Globus pallidus (tissue), 1 donor: ENCODE measurements at regions not wholly inside any gene's neighbourhood (a gene's known extent, or its start where the extent isn't known, plus 50 kb on each side); places are given as distances from the start of the nearest gene placed in this dataset.

Experiments used
- DNase-seq: peaks from one replicate; pipeline ENCODE4 v3.0.0-alpha.2; 2015; ENCODE audit warnings: low spot score

GRCh38 chr17:77700165-77700881, 258.2 kb upstream of the TNRC6C start:
- no peak for DNase-seq

DNA sequence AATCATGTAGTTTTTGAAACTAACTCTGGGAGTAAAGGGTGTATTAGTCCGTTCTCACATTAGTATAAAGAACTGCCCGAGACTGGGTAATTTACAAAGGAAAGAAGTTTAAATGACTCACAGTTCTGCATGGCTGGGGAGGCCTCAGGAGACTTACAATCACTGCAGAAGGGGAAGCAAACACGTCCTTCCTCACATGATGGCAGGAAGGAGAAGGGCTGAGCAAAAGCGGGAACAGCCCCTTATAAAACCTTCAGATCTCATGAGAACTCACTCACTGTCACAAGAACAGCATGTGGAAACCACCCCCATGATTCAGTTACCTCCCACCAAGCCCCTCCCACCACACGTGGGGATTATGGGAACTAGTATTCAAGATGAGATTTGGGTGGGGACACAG, 256.5 kb upstream of the TNRC6C start:
- no peak for DNase-seq

GRCh38 chr17:77704048-77704815, 254.3 kb upstream of the TNRC6C start:
- DNase-seq = no peak

- no peak for DNase-seq
Measured at GRCh38 chr17:77706938-77707337, 251.6 kb upstream of the TNRC6C start.

GRCh38 chr17:77707546-77707945, 251.0 kb upstream of the TNRC6C start:
- no peak for DNase-seq

- DNase-seq = no peak
Measured at GRCh38 chr17:77708049-77708448, 250.5 kb upstream of the TNRC6C start.

DNA sequence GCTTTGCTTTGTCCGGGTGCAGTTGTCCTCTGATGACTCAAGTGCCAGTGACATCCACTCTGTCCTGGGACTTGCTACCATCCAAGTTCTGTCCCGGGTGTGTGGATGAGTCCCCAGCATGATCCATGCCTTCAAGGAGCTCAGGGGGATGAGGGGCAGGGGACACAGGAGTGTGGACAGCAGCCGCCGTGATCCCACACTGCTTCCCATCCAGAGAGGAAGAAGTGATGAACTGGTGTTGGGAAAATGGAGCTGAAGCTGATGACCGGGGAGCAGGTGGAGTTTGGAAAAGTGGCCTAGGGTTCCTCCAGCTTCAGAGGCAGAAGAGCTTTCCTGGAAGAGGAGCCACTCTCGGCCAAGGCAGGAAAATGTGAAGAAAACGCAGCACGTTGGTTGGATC, 249.6 kb upstream of the TNRC6C start:
- DNase-seq = no peak

DNA sequence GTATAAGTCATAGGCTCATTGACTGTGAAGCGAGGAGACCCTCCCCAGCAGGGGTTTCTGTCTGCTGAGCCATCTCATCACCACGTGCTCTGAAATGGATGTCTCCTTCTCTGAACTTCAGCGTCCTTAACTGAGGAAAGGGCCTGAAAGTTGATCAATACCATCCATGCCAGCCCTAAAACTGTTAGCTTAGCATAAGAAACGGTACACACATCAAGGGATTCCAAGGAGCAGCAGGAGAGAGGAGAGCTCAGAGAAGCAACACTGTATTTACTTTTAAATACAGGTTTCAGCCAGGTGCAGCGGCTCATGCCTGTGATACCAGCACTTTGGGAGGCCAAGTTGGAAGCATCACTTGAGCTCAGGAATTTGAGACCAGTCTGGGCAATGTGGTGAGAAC, 248.9 kb upstream of the TNRC6C start:
- no peak for DNase-seq

DNA sequence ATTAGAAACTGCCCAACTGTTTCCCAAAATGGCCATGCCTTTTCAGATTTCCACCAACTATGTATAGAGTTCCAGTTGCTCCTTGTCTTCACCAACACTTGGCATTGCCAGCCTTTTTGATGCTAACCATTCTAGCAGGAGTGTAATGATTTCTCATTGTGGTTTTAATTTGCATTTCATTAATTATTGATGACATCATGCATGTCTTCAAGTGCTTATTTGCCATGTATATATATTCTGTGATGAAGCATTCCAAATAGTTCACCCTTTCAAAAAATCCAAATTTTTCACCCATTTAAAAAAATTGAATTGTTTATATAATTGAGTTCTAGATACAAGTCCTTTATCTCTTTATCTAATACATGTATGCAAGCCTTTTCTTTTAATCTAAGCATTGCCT, 245.9 kb upstream of the TNRC6C start:
- no peak for DNase-seq

DNA sequence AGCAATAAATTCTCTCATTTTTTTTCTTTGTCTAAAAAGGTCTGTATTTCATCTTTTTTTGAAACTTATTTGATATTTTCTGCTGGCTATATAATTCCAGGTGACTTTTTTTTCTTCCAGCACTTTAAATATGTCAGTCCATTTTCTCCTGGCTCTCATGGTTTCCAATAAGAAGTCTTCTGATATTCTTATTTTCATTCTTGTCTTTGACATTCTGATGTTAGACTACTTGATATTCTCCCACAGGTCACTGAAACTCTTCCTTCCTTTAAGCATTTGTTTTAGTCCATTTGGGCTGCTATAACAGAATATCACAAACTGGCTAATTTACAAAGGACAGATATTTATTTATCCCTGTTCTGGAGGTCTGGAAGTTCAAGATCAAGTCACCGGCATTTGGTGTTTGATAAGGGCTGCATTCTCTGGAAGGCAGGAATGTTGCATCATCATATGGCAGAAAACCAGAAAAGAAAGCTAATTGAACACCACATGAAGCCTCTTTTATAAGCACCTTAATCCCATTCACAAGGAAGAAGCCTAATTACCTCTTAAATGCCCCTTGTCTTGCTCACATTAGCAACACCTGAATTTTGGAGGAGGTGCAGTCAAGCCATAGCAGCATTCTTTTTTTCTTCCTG, 242.1 kb upstream of the TNRC6C start:
- no peak for DNase-seq

- DNase-seq = no peak
Measured at GRCh38 chr17:77717941-77718668, 240.4 kb upstream of the TNRC6C start.

GRCh38 chr17:77718669-77718961, 239.9 kb upstream of the TNRC6C start:
- no peak for DNase-seq

- DNase-seq = no peak
Measured at GRCh38 chr17:77719806-77720205, 238.7 kb upstream of the TNRC6C start.

GRCh38 chr17:77720946-77721845, 237.3 kb upstream of the TNRC6C start:
- DNase-seq = no peak

DNA sequence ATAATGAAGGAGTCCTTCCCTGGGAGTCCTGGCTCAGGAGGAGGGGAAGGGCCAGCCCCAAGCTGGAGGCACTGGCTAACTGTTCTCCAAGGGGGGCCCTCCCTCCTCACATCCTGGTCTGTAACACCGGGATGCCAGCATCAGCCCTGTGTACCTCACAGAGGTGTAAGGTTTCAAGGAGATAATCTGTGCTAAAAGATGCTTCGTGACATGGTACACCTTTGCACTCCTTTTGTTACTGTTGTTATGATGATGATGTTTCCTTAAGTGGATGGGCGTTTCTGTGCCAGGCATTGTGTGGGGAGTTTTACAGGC, 236.7 kb upstream of the TNRC6C start:
- no peak for DNase-seq

DNA sequence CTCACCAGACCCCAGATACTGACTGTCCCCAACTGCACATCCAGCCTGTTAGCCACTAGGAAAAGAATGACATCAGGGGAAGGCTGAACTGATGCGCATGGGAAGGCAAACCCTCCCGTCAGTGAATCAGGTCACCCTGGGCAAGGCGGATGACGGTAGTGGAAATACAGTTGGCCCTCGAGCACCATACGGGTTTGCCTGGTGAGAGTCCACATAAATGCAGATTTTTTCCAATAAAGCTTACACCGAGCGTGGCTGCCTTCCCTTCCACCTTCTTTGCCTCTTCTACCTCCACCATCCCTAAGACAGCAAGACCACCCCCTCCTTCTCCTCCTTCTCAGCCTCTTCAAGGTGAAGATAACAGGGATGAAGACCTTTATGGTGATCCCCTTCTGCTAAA, 236.1 kb upstream of the TNRC6C start:
- DNase-seq = no peak

- DNase-seq = peak; percentile 58
Measured at GRCh38 chr17:77723071-77723908, 235.2 kb upstream of the TNRC6C start.

GRCh38 chr17:77723909-77724875, 234.3 kb upstream of the TNRC6C start:
- DNase-seq = no peak

GRCh38 chr17:77724876-77725615, 233.5 kb upstream of the TNRC6C start:
- DNase-seq = no peak
